ENCODE measurements at regions not wholly inside any gene's neighbourhood (a gene's known extent, or its start where the extent isn't known, plus 50 kb on each side); places are given as distances from the start of the nearest gene placed in this dataset.
"Not testable (repeated sequence)": the region's sequence is repeated elsewhere in the genome, so short reads cannot be mapped to it uniquely, and the experiment has no call there.

DNA sequence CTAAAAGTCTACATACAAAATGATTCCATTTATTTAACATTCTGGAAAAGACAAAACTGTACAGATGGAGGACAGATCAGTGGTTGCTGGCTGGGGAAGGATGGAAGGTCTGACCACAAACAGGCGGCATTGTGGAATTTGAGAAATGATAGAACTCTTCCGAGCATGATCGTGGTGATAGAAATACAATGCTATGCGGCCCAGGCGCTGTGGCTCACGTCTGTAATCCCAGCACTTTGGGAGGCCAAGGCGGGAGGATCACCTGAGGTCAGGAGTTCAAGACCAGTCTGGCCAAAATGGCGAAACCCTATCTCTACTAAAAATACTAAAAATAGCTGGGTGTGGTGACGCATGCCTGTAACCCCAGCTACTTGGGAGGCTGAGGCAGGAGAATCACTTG is 264.6 kb downstream of the ARHGAP12 start:
- WGBS, 2 experiments (ENCODE audit: insufficient coverage in 2 of 2), result 94% methylated on average over 7 to 9 of the region's 9 CpGs
- H3K4me3 ChIP-seq (ENCODE audit: extremely low read depth, insufficient read depth, low read length, poor library complexity, severe bottlenecking); H3K9me3 ChIP-seq (ENCODE audit: control insufficient read depth, low read length); H3K27ac ChIP-seq (ENCODE audit: low read depth, low read length, severe bottlenecking); H3K36me3 ChIP-seq (ENCODE audit: control insufficient read depth, insufficient read depth, low read length); H3K4me1 ChIP-seq (ENCODE audit: control insufficient read depth, insufficient read depth, low read length, poor library complexity, severe bottlenecking): not testable (repeated sequence)

DNA sequence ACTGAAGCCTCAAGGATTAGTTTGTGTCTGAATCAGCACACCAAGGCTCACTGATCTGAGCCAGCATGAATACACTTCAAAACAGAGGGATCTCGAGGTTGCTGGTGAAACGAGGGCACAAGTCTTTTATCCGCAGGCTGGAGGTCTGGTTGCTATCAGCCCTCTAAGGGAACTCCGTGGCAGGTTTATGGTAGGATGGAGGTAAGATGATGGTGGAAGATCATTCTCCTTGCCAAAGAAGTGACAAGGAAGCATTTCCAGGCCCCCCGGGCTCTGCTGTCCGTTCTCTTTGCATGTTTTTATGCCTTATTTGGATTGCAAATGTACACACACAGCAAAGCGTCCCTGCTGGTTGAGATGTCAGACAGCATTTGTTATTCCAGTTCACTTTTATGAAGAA is 268.3 kb downstream of the ARHGAP12 start:
- Histone ChIP-seq H3K27ac (ENCODE audit: low read depth, low read length, severe bottlenecking) (peak overlapping the region; percentile 59), H3K4me1 (ENCODE audit: control insufficient read depth, insufficient read depth, low read length, poor library complexity, severe bottlenecking) (no peaks in the 10 kb centered on the region), H3K4me3 (ENCODE audit: extremely low read depth, insufficient read depth, low read length, poor library complexity, severe bottlenecking) (no peak overlapping the region), H3K36me3 (ENCODE audit: control insufficient read depth, insufficient read depth, low read length) (no peaks in the 10 kb centered on the region), H3K9me3 (ENCODE audit: control insufficient read depth, low read length) (no peaks in the 10 kb centered on the region)
- WGBS, 2 experiments (ENCODE audit: insufficient coverage in 2 of 2), result 79 to 82% methylated on average over 2 to 7 of the region's 7 CpGs

- H3K36me3 ChIP-seq (ENCODE audit: control insufficient read depth, insufficient read depth, low read length), result no peaks in the 10 kb centered on the region
- H3K27ac ChIP-seq (ENCODE audit: low read depth, low read length, severe bottlenecking), result peak overlapping the region; percentile 59
- no peaks in the 10 kb centered on the region for H3K9me3 ChIP-seq (ENCODE audit: control insufficient read depth, low read length)
- no peak overlapping the region for H3K4me3 ChIP-seq (ENCODE audit: extremely low read depth, insufficient read depth, low read length, poor library complexity, severe bottlenecking)
- no peaks in the 10 kb centered on the region for H3K4me1 ChIP-seq (ENCODE audit: control insufficient read depth, insufficient read depth, low read length, poor library complexity, severe bottlenecking)
- WGBS, 2 experiments (ENCODE audit: insufficient coverage in 2 of 2), result 52 to 63% methylated on average over 4 of the region's 4 CpGs
These were observed 269.0 kb downstream of the ARHGAP12 start for GRCh38 chr10:31659665-31660064.

- no peaks in the 10 kb centered on the region for H3K36me3 ChIP-seq (ENCODE audit: control insufficient read depth, insufficient read depth, low read length)
- H3K4me1 ChIP-seq (ENCODE audit: control insufficient read depth, insufficient read depth, low read length, poor library complexity, severe bottlenecking), result no peaks in the 10 kb centered on the region
- no peak overlapping the region for H3K4me3 ChIP-seq (ENCODE audit: extremely low read depth, insufficient read depth, low read length, poor library complexity, severe bottlenecking)
- 86 to 92% methylated on average over 1 to 2 of the region's 2 CpGs for WGBS, 2 experiments (ENCODE audit: insufficient coverage in 2 of 2)
- no peaks in the 10 kb centered on the region for H3K9me3 ChIP-seq (ENCODE audit: control insufficient read depth, low read length)
- H3K27ac ChIP-seq (ENCODE audit: low read depth, low read length, severe bottlenecking), result no peak overlapping the region
These were observed 271.2 kb downstream of the ARHGAP12 start for GRCh38 chr10:31657434-31657872.

DNA sequence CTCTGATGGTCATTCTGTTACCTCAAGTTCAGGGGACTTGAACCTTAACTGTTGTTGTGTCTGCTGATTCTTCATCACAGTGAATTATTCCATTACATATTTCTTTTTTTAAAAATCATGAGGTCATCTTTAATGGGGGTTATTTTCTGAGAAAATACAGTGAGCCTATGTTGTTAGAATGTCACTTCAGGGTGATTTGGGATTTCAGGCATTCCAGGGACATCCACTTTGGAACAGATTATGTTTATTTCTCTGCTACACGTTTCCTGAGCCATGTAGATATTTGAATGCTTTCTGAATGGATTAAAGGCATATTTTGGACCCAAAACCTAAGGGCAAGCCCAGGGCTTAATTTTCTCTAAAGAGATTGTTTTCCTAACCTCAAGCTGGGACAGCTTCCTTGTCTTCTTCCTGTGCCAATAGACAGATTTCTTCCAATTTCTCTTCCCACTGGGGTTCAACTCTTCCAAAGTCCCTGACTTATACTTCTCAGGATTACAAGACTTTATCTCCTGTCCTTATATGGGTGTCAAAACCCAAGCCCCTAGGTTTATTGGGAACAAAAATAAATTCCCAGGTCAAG is 271.7 kb downstream of the ARHGAP12 start:
- Histone ChIP-seq H3K4me3 (ENCODE audit: extremely low read depth, insufficient read depth, low read length, poor library complexity, severe bottlenecking) (no peak overlapping the region), H3K9me3 (ENCODE audit: control insufficient read depth, low read length) (no peaks in the 10 kb centered on the region), H3K27ac (ENCODE audit: low read depth, low read length, severe bottlenecking) (no peak overlapping the region), H3K4me1 (ENCODE audit: control insufficient read depth, insufficient read depth, low read length, poor library complexity, severe bottlenecking) (no peaks in the 10 kb centered on the region), H3K36me3 (ENCODE audit: control insufficient read depth, insufficient read depth, low read length) (no peaks in the 10 kb centered on the region)
- 80% methylated on average over 1 of the region's 1 CpG; no CpG with 5 or more reads in 1 of the 2 experiments for WGBS, 2 experiments (ENCODE audit: insufficient coverage in 2 of 2)

DNA sequence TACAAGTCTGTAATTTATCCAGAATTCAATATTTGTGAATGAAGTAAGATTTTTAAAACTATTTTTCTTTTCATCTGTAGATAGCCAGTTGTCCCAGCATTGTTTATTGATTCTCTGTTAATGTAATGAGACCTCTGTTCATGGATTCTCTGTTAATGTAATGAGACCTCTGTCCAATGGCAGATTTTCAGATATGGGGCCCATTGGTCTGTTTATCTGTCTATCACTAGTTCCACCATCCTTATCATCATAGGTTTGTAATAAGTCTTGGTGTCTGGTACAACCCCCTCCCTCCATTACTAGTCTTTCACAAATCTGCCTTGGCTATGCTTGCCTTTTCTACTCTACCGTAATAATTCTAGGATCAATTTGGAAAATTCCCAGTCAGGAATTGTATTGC is 276.6 kb downstream of the ARHGAP12 start:
- no peak overlapping the region for H3K27ac ChIP-seq (ENCODE audit: low read depth, low read length, severe bottlenecking)
- no peak overlapping the region for H3K4me3 ChIP-seq (ENCODE audit: extremely low read depth, insufficient read depth, low read length, poor library complexity, severe bottlenecking)
- no peaks in the 10 kb centered on the region for H3K36me3 ChIP-seq (ENCODE audit: control insufficient read depth, insufficient read depth, low read length)
- H3K9me3 ChIP-seq (ENCODE audit: control insufficient read depth, low read length), result no peaks in the 10 kb centered on the region
- H3K4me1 ChIP-seq (ENCODE audit: control insufficient read depth, insufficient read depth, low read length, poor library complexity, severe bottlenecking), result no peaks in the 10 kb centered on the region
- WGBS, 2 experiments (ENCODE audit: insufficient coverage in 2 of 2), result no CpG with 5 or more reads among the region's 1 CpG

- no peak overlapping the region for H3K27ac ChIP-seq (ENCODE audit: low read depth, low read length, severe bottlenecking)
- H3K4me3 ChIP-seq (ENCODE audit: extremely low read depth, insufficient read depth, low read length, poor library complexity, severe bottlenecking), result no peak overlapping the region
- no peaks in the 10 kb centered on the region for H3K36me3 ChIP-seq (ENCODE audit: control insufficient read depth, insufficient read depth, low read length)
- WGBS, 2 experiments (ENCODE audit: insufficient coverage in 2 of 2), result 74 to 89% methylated on average over 4 to 6 of the region's 8 CpGs
- H3K9me3 ChIP-seq (ENCODE audit: control insufficient read depth, low read length), result no peaks in the 10 kb centered on the region
- H3K4me1 ChIP-seq (ENCODE audit: control insufficient read depth, insufficient read depth, low read length, poor library complexity, severe bottlenecking), result peaks cover 4% of the 10 kb centered on the region
These were observed 278.6 kb downstream of the ARHGAP12 start for GRCh38 chr10:31650010-31650409.

GRCh38 chr10:31648966-31649365 is 279.7 kb downstream of the ARHGAP12 start:
- Histone ChIP-seq H3K4me3 (ENCODE audit: extremely low read depth, insufficient read depth, low read length, poor library complexity, severe bottlenecking) (no peak overlapping the region), H3K4me1 (ENCODE audit: control insufficient read depth, insufficient read depth, low read length, poor library complexity, severe bottlenecking) (peaks cover 4% of the 10 kb centered on the region), H3K36me3 (ENCODE audit: control insufficient read depth, insufficient read depth, low read length) (no peaks in the 10 kb centered on the region), H3K9me3 (ENCODE audit: control insufficient read depth, low read length) (no peaks in the 10 kb centered on the region), H3K27ac (ENCODE audit: low read depth, low read length, severe bottlenecking) (no peak overlapping the region)
- 82 to 100% methylated on average over 2 to 5 of the region's 8 CpGs for WGBS, 2 experiments (ENCODE audit: insufficient coverage in 2 of 2)

GRCh38 chr10:31647861-31648260 is 280.8 kb downstream of the ARHGAP12 start:
- no peaks in the 10 kb centered on the region for H3K36me3 ChIP-seq (ENCODE audit: control insufficient read depth, insufficient read depth, low read length)
- WGBS, 2 experiments (ENCODE audit: insufficient coverage in 2 of 2), result 88 to 91% methylated on average over 3 to 5 of the region's 5 CpGs
- H3K27ac ChIP-seq (ENCODE audit: low read depth, low read length, severe bottlenecking), result no peak overlapping the region
- no peaks in the 10 kb centered on the region for H3K9me3 ChIP-seq (ENCODE audit: control insufficient read depth, low read length)
- no peak overlapping the region for H3K4me3 ChIP-seq (ENCODE audit: extremely low read depth, insufficient read depth, low read length, poor library complexity, severe bottlenecking)
- peaks cover 4% of the 10 kb centered on the region for H3K4me1 ChIP-seq (ENCODE audit: control insufficient read depth, insufficient read depth, low read length, poor library complexity, severe bottlenecking)

DNA sequence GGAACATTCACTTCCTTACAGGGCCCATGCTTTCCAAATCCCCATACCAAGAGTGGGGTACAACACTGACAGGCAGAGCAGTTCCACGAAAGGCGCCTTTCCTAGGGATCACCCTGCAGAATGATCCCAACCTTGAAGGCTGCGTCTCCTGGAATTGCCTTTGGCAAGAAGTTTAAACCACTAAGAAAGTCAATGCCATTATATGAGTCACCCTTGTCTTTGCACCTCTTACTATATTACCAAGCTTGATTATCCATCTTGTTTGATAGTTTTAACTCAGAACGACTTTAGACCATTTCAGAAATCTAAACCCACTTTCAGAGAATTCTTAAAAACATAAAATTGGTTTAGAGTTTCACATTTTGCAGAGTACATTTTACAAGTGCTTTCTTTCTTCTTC is 282.1 kb downstream of the ARHGAP12 start:
- H3K27ac ChIP-seq (ENCODE audit: low read depth, low read length, severe bottlenecking), result no peak overlapping the region
- H3K4me3 ChIP-seq (ENCODE audit: extremely low read depth, insufficient read depth, low read length, poor library complexity, severe bottlenecking), result no peak overlapping the region
- peaks cover 4% of the 10 kb centered on the region for H3K4me1 ChIP-seq (ENCODE audit: control insufficient read depth, insufficient read depth, low read length, poor library complexity, severe bottlenecking)
- WGBS, 2 experiments (ENCODE audit: insufficient coverage in 2 of 2), result 94 to 97% methylated on average over 3 of the region's 4 CpGs
- no peaks in the 10 kb centered on the region for H3K9me3 ChIP-seq (ENCODE audit: control insufficient read depth, low read length)
- H3K36me3 ChIP-seq (ENCODE audit: control insufficient read depth, insufficient read depth, low read length), result no peaks in the 10 kb centered on the region

DNA sequence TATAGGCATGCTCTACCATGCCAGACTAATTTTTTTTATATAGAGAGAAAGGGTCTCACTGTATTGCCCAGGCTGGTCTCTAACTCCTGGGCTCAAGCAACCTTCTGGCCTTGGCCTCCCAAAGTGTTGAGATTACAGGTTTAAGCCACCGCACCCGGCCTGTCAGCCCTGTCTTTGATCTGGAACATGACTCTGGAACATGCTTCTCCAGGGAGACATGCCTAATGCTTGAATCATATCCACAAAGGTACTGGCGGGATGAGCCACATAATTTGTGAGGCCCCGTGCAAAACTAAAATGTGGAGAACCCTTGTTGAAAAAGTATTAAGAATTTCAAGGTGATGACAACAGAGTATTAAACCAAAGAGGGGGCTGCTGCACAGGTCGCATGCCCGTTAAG is 282.8 kb downstream of the ARHGAP12 start:
- 87 to 94% methylated on average over 6 of the region's 6 CpGs for WGBS, 2 experiments (ENCODE audit: insufficient coverage in 2 of 2)
- Histone ChIP-seq H3K27ac (ENCODE audit: low read depth, low read length, severe bottlenecking) (no peak overlapping the region), H3K36me3 (ENCODE audit: control insufficient read depth, insufficient read depth, low read length) (no peaks in the 10 kb centered on the region), H3K9me3 (ENCODE audit: control insufficient read depth, low read length) (no peaks in the 10 kb centered on the region), H3K4me3 (ENCODE audit: extremely low read depth, insufficient read depth, low read length, poor library complexity, severe bottlenecking) (no peak overlapping the region), H3K4me1 (ENCODE audit: control insufficient read depth, insufficient read depth, low read length, poor library complexity, severe bottlenecking) (peaks cover 4% of the 10 kb centered on the region)
